ENCODE measurements at regions not wholly inside any gene's neighbourhood (a gene's known extent, or its start where the extent isn't known, plus 50 kb on each side); places are given as distances from the start of the nearest gene placed in this dataset.

- TF ChIP-seq, protein P1, sequence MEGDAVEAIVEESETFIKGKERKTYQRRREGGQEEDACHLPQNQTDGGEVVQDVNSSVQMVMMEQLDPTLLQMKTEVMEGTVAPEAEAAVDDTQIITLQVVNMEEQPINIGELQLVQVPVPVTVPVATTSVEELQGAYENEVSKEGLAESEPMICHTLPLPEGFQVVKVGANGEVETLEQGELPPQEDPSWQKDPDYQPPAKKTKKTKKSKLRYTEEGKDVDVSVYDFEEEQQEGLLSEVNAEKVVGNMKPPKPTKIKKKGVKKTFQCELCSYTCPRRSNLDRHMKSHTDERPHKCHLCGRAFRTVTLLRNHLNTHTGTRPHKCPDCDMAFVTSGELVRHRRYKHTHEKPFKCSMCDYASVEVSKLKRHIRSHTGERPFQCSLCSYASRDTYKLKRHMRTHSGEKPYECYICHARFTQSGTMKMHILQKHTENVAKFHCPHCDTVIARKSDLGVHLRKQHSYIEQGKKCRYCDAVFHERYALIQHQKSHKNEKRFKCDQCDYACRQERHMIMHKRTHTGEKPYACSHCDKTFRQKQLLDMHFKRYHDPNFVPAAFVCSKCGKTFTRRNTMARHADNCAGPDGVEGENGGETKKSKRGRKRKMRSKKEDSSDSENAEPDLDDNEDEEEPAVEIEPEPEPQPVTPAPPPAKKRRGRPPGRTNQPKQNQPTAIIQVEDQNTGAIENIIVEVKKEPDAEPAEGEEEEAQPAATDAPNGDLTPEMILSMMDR (IDR thresholded peaks at IDR 0.05; ENCODE audit: borderline replicate concordance, extremely low read depth, insufficient read depth), result no peak
- intact Hi-C loops (cut with DNase I), result no loop called here
- DNase-seq, result no peak
- no peak overlapping the region for H3K27ac ChIP-seq (ENCODE audit: low read depth in 2 of 2, low read length in 2 of 2)
- no peaks in the 10 kb centered on the region for H3K36me3 ChIP-seq (ENCODE audit: control insufficient read depth in 2 of 3, insufficient read depth in 3 of 3, low read length in 3 of 3)
- no peaks in the 10 kb centered on the region for H3K9me3 ChIP-seq (ENCODE audit: control insufficient read depth in 2 of 3, insufficient read depth in 1 of 3, low read length in 3 of 3)
- H3K9ac ChIP-seq (ENCODE audit: low read length in 3 of 3), result no peak overlapping the region
- H3K27me3 ChIP-seq (ENCODE audit: control insufficient read depth, insufficient read depth, low read length), result no peaks in the 10 kb centered on the region
- FAIRE-seq, result no peak
- H3K4me3 ChIP-seq (ENCODE audit: low read length in 3 of 3), result no peak overlapping the region
- H3K4me1 ChIP-seq (ENCODE audit: control insufficient read depth in 2 of 3, insufficient read depth in 2 of 3, low read depth in 1 of 3, low read length in 3 of 3), result no peaks in the 10 kb centered on the region
Observed at GRCh38 chr13:30565658-30566057, 52.1 kb upstream of the USPL1 start.

DNA sequence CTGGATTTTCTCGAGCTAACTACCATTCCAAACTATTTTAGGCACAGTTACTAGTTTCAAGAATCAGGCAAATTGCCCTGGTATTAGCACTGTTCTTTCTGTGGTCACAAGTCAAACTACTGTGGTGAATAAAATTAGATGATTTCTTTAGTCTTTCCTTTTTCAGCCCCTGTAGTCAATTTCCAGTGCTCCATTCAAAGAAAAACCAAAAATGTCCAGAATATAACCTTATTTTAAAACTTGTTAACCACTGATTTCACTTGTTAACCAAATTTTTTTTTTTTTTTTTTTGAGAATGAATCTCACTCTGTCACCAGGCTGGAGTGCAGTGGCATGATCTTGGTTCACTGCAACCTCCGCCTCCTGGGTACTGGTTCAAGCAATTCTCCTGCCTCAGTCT is 50.6 kb upstream of the USPL1 start:
- TF ChIP-seq, protein P1 (IDR thresholded peaks at IDR 0.05; ENCODE audit: borderline replicate concordance, extremely low read depth, insufficient read depth), result no peak
- H3K36me3 ChIP-seq (ENCODE audit: control insufficient read depth in 2 of 3, insufficient read depth in 3 of 3, low read length in 3 of 3), result no peaks in the 10 kb centered on the region
- intact Hi-C loops (cut with DNase I), result no loop called here
- FAIRE-seq (no peak), DNase-seq (no peak)
- H3K9me3 ChIP-seq (ENCODE audit: control insufficient read depth in 2 of 3, insufficient read depth in 1 of 3, low read length in 3 of 3), result no peaks in the 10 kb centered on the region
- no peaks in the 10 kb centered on the region for H3K27me3 ChIP-seq (ENCODE audit: control insufficient read depth, insufficient read depth, low read length)
- no peaks in the 10 kb centered on the region for H3K4me1 ChIP-seq (ENCODE audit: control insufficient read depth in 2 of 3, insufficient read depth in 2 of 3, low read depth in 1 of 3, low read length in 3 of 3)
- H3K4me3 ChIP-seq (ENCODE audit: low read length in 3 of 3), result no peak overlapping the region
- no peak overlapping the region for H3K9ac ChIP-seq (ENCODE audit: low read length in 3 of 3)
- no peak overlapping the region for H3K27ac ChIP-seq (ENCODE audit: low read depth in 2 of 2, low read length in 2 of 2)
